ENCODE measurements at regions not wholly inside any gene's neighbourhood (a gene's known extent, or its start where the extent isn't known, plus 50 kb on each side); places are given as distances from the start of the nearest gene placed in this dataset.

- DNase-seq (ENCODE audit: low read depth, low spot score), result no peak
Measured at GRCh38 chr14:71597287-71597920, 334.8 kb upstream of the RGS6 start.

GRCh38 chr14:71597955-71598660, 334.1 kb upstream of the RGS6 start:
- no peak for DNase-seq (ENCODE audit: low read depth, low spot score)

- no peak for DNase-seq (ENCODE audit: low read depth, low spot score)
Measured at GRCh38 chr14:71600309-71600708, 331.9 kb upstream of the RGS6 start.

DNA sequence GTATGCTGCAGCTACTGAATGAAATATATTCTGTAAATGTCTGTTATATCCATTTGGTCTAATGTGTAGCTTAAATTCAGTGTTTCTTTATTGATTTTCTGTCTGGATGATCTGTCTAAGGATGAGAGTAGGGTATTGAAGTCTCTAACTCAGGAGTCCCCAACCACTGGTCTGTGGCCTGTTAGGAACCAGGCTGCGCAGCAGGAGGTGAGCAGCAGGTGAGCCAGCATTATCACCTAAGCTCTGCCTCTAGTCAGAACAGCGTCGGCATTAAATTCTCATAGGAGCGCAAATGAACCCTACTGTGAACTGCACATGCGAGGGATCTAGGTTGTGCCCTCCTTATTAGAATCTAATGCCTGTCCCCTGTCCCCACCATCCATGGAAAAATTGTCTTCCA, 329.7 kb upstream of the RGS6 start:
- DNase-seq (ENCODE audit: low read depth, low spot score), result no peak

- DNase-seq (ENCODE audit: low read depth, low spot score), result no peak
Measured at GRCh38 chr14:71604231-71604630, 328.0 kb upstream of the RGS6 start.

DNA sequence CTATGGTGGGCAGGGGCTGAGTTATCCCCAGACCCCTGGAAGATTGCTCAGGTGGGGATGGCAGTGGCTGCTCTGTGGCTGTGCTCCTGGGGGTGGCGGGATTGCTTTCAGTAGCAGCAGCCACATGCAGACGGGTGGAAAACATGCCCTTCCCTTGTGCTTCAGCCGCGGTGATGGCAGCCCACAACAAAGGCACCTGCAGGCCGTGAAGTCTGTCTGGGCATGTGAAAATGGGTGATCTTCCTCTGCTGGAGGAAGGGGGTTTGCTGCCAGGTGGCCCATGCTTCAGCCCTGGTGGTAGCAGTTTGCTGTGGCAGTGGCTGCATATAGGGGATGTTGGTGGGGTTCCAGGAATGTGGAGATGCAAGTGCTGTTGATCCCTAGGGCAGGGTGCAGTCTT, 326.2 kb upstream of the RGS6 start:
- DNase-seq (ENCODE audit: low read depth, low spot score), result no peak

- DNase-seq (ENCODE audit: low read depth, low spot score), result no peak
Measured at GRCh38 chr14:71606575-71606974, 325.7 kb upstream of the RGS6 start.

- DNase-seq (ENCODE audit: low read depth, low spot score), result no peak
Measured at GRCh38 chr14:71607056-71607455, 325.2 kb upstream of the RGS6 start.

- no peak for DNase-seq (ENCODE audit: low read depth, low spot score)
Measured at GRCh38 chr14:71610149-71610548, 322.1 kb upstream of the RGS6 start.

DNA sequence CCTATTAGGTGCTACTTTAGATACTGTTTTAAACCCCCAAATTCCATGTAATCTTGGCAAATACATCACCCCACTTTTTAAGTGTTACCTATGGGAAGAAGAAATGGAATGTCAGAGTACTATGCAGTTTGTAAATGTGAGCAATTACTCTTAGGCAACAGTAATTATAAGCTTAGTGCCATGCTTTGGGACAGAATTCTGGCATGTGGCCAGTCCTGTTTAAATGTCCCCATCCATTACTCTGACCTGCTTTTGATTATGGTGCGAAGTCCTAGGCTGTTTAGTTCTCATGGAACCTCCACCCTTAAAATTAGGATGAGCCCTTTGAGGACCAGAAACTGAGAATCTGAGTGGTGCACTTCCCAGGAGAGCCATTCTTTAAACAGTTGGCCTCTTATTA, 321.4 kb upstream of the RGS6 start:
- DNase-seq (ENCODE audit: low read depth, low spot score), result no peak

GRCh38 chr14:71613168-71613567, 319.1 kb upstream of the RGS6 start:
- no peak for DNase-seq (ENCODE audit: low read depth, low spot score)

GRCh38 chr14:71616013-71616412, 316.2 kb upstream of the RGS6 start:
- DNase-seq (ENCODE audit: low read depth, low spot score), result no peak

GRCh38 chr14:71618047-71618446, 314.2 kb upstream of the RGS6 start:
- no peak for DNase-seq (ENCODE audit: low read depth, low spot score)

- no peak for DNase-seq (ENCODE audit: low read depth, low spot score)
Measured at GRCh38 chr14:71618716-71619115, 313.5 kb upstream of the RGS6 start.

DNA sequence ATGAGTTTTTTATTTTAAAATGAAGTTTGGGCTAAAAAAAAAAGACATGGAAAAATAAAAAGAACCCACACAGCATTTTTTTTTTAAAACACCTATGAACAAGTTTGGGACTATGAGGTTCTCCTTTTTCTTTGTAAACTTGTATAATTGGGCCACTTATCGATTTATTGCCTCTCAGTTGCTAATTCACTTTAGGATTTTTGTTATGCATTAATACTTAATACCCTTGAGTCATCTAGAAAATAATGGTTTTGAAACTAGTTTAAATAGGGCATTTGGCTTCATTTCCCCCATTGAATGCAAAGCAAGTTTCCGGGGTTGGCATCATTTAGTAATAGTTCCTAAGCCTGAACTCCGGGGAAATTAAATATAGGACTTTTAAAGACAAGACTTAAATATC, 312.8 kb upstream of the RGS6 start:
- DNase-seq (ENCODE audit: low read depth, low spot score), result no peak

DNA sequence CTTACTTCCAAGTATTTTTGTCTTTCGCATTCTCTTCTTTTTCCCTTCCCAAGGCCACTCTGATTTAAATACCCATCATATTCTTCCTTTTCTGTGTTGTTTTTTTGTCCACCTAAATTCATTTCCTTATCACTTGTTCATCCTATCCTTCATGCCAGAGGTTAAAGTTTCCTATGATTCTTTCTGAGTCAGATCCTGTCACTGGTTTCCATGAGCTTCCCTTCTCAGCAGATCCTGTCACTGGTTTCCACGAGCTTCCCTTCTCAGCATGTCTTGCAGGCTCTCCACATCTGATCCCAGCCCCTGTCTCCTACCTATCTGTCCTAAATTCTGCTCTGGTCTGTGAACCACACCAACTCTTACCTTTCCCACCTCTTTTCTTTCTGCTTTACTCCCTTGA, 311.8 kb upstream of the RGS6 start:
- no peak for DNase-seq (ENCODE audit: low read depth, low spot score)

DNA sequence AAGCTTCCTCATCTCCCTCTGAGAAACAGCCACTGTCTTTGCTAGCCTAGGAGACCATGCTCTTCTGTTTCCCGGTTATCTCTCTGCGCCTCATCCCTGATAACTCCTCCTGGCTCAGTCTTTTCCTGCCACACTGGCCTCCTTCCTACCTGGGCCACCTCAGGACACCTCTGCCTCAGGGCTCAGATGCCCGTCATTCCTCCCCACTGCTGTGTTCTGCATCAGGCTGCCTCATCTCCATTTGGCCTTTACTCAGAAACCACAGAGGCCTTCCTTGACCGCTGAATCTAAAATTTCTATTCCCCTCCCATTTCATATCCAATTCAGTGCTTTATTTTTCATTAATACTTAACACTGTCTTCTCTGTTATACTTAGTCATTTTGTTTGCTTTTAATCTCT, 311.0 kb upstream of the RGS6 start:
- DNase-seq (ENCODE audit: low read depth, low spot score), result no peak

GRCh38 chr14:71621980-71622605, 310.1 kb upstream of the RGS6 start:
- no peak for DNase-seq (ENCODE audit: low read depth, low spot score)

DNA sequence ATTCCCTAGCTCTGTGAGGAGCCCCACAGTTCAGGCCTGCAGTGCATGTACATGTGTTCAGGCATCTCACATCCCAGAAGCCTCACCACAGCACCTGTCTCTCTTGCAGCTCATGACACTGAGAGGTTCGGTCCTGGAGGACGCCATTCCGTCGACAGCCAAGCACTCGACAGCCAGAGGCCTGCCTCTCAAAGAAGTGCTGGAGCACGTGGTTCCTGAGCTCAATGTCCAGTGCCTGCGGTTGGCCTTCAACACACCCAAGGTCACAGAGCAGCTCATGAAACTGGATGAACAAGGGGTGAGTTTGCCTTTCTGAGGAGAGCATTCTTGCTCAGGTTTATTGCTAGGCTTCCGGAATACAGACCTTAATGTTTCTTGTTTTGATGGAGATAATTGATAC, 308.3 kb upstream of the RGS6 start:
- DNase-seq (ENCODE audit: low read depth, low spot score), result no peak

- DNase-seq (ENCODE audit: low read depth, low spot score), result no peak
Measured at GRCh38 chr14:71625175-71625574, 307.1 kb upstream of the RGS6 start.

GRCh38 chr14:71625891-71626701, 306.1 kb upstream of the RGS6 start:
- DNase-seq (ENCODE audit: low read depth, low spot score), result no peak

DNA sequence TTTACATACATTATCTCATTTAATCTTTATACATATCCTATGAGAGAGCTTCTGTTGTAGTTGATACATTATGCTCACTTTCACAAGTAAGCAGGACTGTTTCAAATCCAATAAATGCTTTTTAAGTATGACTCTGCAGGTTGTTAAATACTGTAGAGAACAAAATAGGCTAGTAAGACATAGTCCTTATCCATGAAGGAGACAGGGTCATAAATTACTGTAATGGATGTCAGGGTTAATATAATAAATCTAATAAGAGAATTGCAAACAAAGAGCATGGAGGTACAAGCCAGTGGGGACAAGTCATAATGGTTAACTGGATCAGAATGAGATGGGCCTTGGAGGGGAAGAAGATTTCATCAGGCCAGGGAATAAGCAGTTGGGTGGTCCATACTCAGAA, 303.8 kb upstream of the RGS6 start:
- DNase-seq (ENCODE audit: low read depth, low spot score), result no peak

Measured in activated naive CD8-positive, alpha-beta T cell treated with anti-CD3 and anti-CD28 coated beads, Interleukin-2, amount 50 U/mL, for 16 hours (primary cell).